Loucy (cell line): ENCODE measurements at regions not wholly inside any gene's neighbourhood (a gene's known extent, or its start where the extent isn't known, plus 50 kb on each side); places are given as distances from the start of the nearest gene placed in this dataset.

ENCODE experiments used
- H2AFZ ChIP-seq: fragments of 200-600 bp; sonication (generic); 2 replicates; pipeline ENCODE4 v1.6.0; 2016; ENCODE audit warnings: antibody characterized with exemption, mild to moderate bottlenecking, low read length, moderate library complexity
- H3F3A ChIP-seq: fragments of 200-600 bp; 2 replicates; pipeline ENCODE4 v1.6.0; 2016; ENCODE audit warnings: antibody characterized with exemption, low read depth, mild to moderate bottlenecking
- H3K27me3 ChIP-seq: fragments of 200-600 bp; sonication (generic); 2 replicates; pipeline ENCODE4 v1.6.1; 2014; ENCODE audit warnings: low read length, mild to moderate bottlenecking; ENCODE audit not compliant: insufficient read depth, poor library complexity, severe bottlenecking
- H3K36me3 ChIP-seq: fragments of 200-600 bp; sonication (generic); 2 replicates; pipeline ENCODE4 v1.6.1; 2016; ENCODE audit warnings: low read length; ENCODE audit not compliant: insufficient read depth
- H3K4me1 ChIP-seq: fragments of 200-600 bp; sonication (generic); 2 replicates; pipeline ENCODE4 v1.5.1; 2014; ENCODE audit warnings: low read length, mild to moderate bottlenecking; ENCODE audit not compliant: insufficient read depth, poor library complexity, severe bottlenecking
- H3K4me2 ChIP-seq: fragments of 200-600 bp; sonication (generic); 2 replicates; pipeline ENCODE4 v1.6.0; 2014; ENCODE audit warnings: antibody characterized with exemption, low read length, low read depth, mild to moderate bottlenecking; ENCODE audit not compliant: poor library complexity, severe bottlenecking
- H3K4me3 ChIP-seq: fragments of 200-600 bp; sonication (generic); 2 replicates; pipeline ENCODE4 v1.5.1; 2014; ENCODE audit warnings: low read length, mild to moderate bottlenecking, mixed read lengths; ENCODE audit not compliant: poor library complexity, severe bottlenecking
- H3K79me2 ChIP-seq: fragments of 200-600 bp; sonication (generic); 2 replicates; pipeline ENCODE4 v1.6.1; 2014; ENCODE audit warnings: low read length; ENCODE audit not compliant: insufficient read depth
- H3K9ac ChIP-seq: fragments of 200-600 bp; sonication (generic); 2 replicates; pipeline ENCODE4 v1.6.0; 2014; ENCODE audit warnings: mild to moderate bottlenecking, low read depth, low read length, moderate library complexity; ENCODE audit not compliant: poor library complexity, severe bottlenecking
- H3K9me2 ChIP-seq: fragments of 200-600 bp; sonication (generic); replicated peaks from 2 replicates; pipeline ENCODE4 v1.6.1; 2016; ENCODE audit warnings: low read depth, low read length, mixed read lengths
- H3K9me3 ChIP-seq: fragments of 200-600 bp; sonication (generic); 2 replicates; pipeline ENCODE4 v1.6.1; 2014; ENCODE audit warnings: mild to moderate bottlenecking, antibody characterized with exemption, low read length, low read depth; ENCODE audit not compliant: insufficient read depth
- H4K20me1 ChIP-seq: fragments of 200-600 bp; sonication (generic); 2 replicates; pipeline ENCODE4 v1.6.0; 2014; ENCODE audit warnings: antibody characterized with exemption, low read length, mild to moderate bottlenecking; ENCODE audit not compliant: insufficient read depth, poor library complexity, severe bottlenecking
- EZH2phosphoT487 ChIP-seq: fragments of 200-600 bp; IDR thresholded peaks from 2 replicates; pipeline ENCODE4 v1.6.1; 2018; ENCODE audit warnings: antibody characterized with exemption, mild to moderate bottlenecking, moderate library complexity, borderline replicate concordance
- TF ChIP-seq, protein P1 (sequence below): fragments of 200-600 bp; sonication (generic); conservative IDR thresholded peaks from 2 replicates; pipeline ENCODE4 v1.5.1; 2014; ENCODE audit warnings: mild to moderate bottlenecking, antibody characterized with exemption, low read length

DNA sequence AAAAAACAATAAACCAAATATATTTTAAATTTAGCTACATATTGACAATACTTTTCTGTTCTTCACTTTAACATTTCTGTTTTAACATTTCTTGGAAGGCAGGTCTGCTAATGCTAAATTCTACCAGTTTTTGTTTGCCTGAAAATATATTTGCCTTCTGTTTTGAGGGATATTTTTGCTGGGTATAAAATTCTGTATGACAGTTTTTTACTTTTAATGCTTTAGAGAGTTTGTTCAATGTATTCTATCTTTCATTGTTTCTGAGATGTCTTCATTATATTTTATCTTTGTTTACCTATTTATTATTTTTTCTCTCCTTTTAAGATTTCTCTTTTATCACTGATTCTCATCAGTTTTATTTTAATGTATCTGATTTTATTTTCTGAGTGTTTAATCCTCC lies 409.2 kb upstream of the DPP6 start:
- Histone ChIP-seq H3K4me3 (no peak overlapping the region), H4K20me1 (no peaks in the 10 kb centered on the region), H3K27me3 (no peaks in the 10 kb centered on the region), H3K9me3 (peaks cover 5% of the 10 kb centered on the region; the same call in 1 of the 2 replicates), H3K9me2 (no peaks in the 10 kb centered on the region), H3K36me3 (no peaks in the 10 kb centered on the region), H3K4me1 (no peaks in the 10 kb centered on the region), H2AFZ (no peak overlapping the region), H3K79me2 (no peaks in the 10 kb centered on the region), H3F3A (no peaks in the 10 kb centered on the region), H3K9ac (no peak overlapping the region), H3K4me2 (no peak overlapping the region)
- TF ChIP-seq, protein P1, sequence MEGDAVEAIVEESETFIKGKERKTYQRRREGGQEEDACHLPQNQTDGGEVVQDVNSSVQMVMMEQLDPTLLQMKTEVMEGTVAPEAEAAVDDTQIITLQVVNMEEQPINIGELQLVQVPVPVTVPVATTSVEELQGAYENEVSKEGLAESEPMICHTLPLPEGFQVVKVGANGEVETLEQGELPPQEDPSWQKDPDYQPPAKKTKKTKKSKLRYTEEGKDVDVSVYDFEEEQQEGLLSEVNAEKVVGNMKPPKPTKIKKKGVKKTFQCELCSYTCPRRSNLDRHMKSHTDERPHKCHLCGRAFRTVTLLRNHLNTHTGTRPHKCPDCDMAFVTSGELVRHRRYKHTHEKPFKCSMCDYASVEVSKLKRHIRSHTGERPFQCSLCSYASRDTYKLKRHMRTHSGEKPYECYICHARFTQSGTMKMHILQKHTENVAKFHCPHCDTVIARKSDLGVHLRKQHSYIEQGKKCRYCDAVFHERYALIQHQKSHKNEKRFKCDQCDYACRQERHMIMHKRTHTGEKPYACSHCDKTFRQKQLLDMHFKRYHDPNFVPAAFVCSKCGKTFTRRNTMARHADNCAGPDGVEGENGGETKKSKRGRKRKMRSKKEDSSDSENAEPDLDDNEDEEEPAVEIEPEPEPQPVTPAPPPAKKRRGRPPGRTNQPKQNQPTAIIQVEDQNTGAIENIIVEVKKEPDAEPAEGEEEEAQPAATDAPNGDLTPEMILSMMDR = no peak
- no peak for TF ChIP-seq EZH2phosphoT487

DNA sequence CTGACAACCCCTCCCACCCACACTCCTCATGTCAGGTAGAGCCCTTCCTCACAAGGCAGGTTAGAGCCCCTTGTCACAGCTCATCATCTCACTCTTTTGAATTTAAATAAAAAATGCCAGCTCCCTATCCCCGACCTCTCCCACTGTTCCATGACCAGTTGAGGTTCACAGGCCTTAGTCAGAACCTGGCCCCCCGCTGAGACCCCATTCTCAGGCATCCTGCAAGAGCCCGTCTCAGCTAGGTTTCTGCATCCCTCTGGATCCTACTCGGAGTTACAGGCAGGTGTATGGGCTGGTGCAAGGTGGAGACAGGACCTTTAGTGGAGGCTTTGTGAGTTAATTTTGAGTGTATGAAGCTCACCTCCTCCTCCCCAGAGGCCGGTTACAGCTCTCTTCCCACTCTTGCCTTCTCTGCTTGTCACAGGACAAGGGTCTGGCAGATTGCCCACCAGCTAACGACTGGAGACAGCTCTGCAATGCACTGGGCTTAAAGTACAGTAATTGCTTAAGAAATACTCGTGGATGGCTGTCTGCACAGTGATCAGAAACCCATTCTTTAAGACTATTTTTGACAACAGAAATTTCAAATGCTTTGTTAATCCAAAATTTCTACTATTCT lies 394.9 kb upstream of the DPP6 start:
- no peaks in the 10 kb centered on the region for H3K9me2 ChIP-seq

DNA sequence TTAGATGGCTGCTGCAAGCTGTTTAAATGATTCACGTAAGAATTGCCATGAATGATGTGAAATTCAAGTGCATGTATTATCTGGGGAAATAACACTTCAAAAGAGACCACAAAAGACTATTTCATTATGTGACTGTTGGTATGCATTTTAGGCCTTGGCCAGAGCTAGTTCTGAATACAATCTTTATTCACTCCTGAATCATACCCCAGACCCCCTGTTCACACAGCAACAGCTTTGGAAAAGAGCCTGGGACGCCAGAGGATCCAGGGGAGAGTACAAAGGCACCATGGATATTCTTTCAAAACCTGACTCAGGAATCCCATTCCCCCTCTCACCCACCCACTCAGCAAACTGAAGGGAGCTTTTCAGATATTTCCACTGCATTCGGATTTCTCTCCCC lies 377.1 kb upstream of the DPP6 start:
- no peak for TF ChIP-seq EZH2phosphoT487
- TF ChIP-seq, protein P1 = no peak
- H3K4me3 ChIP-seq = no peak overlapping the region
- no peaks in the 10 kb centered on the region for H3K4me1 ChIP-seq
- H4K20me1 ChIP-seq = no peaks in the 10 kb centered on the region
- peaks cover 5% of the 10 kb centered on the region; the same call in 1 of the 2 replicates for H3K9me3 ChIP-seq
- H3K79me2 ChIP-seq = no peaks in the 10 kb centered on the region
- no peaks in the 10 kb centered on the region for H3F3A ChIP-seq
- H2AFZ ChIP-seq = no peak overlapping the region
- H3K27me3 ChIP-seq = no peaks in the 10 kb centered on the region
- no peak overlapping the region for H3K4me2 ChIP-seq
- no peaks in the 10 kb centered on the region for H3K9me2 ChIP-seq
- H3K9ac ChIP-seq = no peak overlapping the region
- H3K36me3 ChIP-seq = no peaks in the 10 kb centered on the region

More for the DNA sequence above, 394.9 kb upstream of the DPP6 start:
- Histone ChIP-seq H3K27me3 (no peaks in the 10 kb centered on the region), H3K9me3 (peaks cover 6% of the 10 kb centered on the region), H3K9ac (no peak overlapping the region), H3K36me3 (no peaks in the 10 kb centered on the region), H3K4me3 (no peak overlapping the region), H3K4me2 (no peak overlapping the region), H4K20me1 (no peaks in the 10 kb centered on the region), H3K4me1 (no peaks in the 10 kb centered on the region), H3K79me2 (no peaks in the 10 kb centered on the region), H3F3A (no peaks in the 10 kb centered on the region), H2AFZ (no peak overlapping the region)
- TF ChIP-seq, protein P1 = no peak
- no peak for TF ChIP-seq EZH2phosphoT487
